K562 (cell line): ENCODE measurements at regions not wholly inside any gene's neighbourhood (a gene's known extent, or its start where the extent isn't known, plus 50 kb on each side); places are given as distances from the start of the nearest gene placed in this dataset.

Source experiments
- ATF1 ChIP-seq, 2 experiments: fragments of 450-650 bp in 1 of 2; IDR thresholded peaks; 2 replicates each; pipeline ENCODE4 v1.6.1; 2016; ENCODE audit warnings: missing compliant biosample characterization in 1 of 2, missing genetic modification characterization in 1 of 2
- CBX5 ChIP-seq: IDR thresholded peaks from 2 replicates; pipeline ENCODE4 v1.6.1; 2014; ENCODE audit warnings: low read depth, borderline replicate concordance
- CTBP1 ChIP-seq: fragments of 450-650 bp; IDR thresholded peaks from 2 replicates; pipeline ENCODE4 v1.6.1; 2016; ENCODE audit warnings: borderline replicate concordance
- DPF2 ChIP-seq: fragments of 450-650 bp; IDR thresholded peaks from 2 replicates; pipeline ENCODE4 v1.6.1; 2016
- EWSR1 ChIP-seq: fragments of 450-650 bp; IDR thresholded peaks from 2 replicates; pipeline ENCODE4 v1.6.1; 2018; ENCODE audit warnings: borderline replicate concordance, mild to moderate bottlenecking, low read depth, moderate library complexity; ENCODE audit not compliant: partially characterized antibody
- FOXA3 ChIP-seq, 2 experiments: fragments of 450-650 bp in 1 of 2; sonication (generic) in 1 of 2; formaldehyde crosslinking; IDR thresholded peaks in 1 of 2; conservative IDR thresholded peaks in 1 of 2; 2 replicates each; pipeline versions ENCODE4 v1.4.0 to v1.8.0; 2020 to 2022; ENCODE audit warnings: mild to moderate bottlenecking in 2 of 2, missing genetic modification reagents in 1 of 2
- HIVEP1 ChIP-seq: fragments of 250-450 bp; sonication (Bioruptor Pico); IDR thresholded peaks from 2 replicates; pipeline ENCODE4 v1.4.0; 2020; ENCODE audit warnings: mild to moderate bottlenecking
- MEIS2 ChIP-seq: fragments of 450-650 bp; IDR thresholded peaks from 2 replicates; pipeline ENCODE4 v1.6.1; 2014; ENCODE audit warnings: mild to moderate bottlenecking; ENCODE audit not compliant: partially characterized antibody
- MIER1 ChIP-seq: fragments of 450-650 bp; IDR thresholded peaks from 2 replicates; pipeline ENCODE4 v1.6.1; 2016; ENCODE audit warnings: antibody characterized with exemption, mild to moderate bottlenecking, low read depth
- NCOA2 ChIP-seq, 2 experiments: fragments of 450-650 bp; IDR thresholded peaks; 2 replicates each; pipeline ENCODE4 v1.6.1; 2018; ENCODE audit warnings: mild to moderate bottlenecking in 2 of 2, moderate library complexity in 1 of 2; ENCODE audit not compliant: partially characterized antibody in 2 of 2
- NFIX ChIP-seq: fragments of 250-450 bp; sonication (Bioruptor Pico); IDR thresholded peaks from 2 replicates; pipeline ENCODE4 v1.4.0; 2020; ENCODE audit warnings: low read depth, mild to moderate bottlenecking, moderate library complexity
- PTTG1 ChIP-seq: fragments of 450-650 bp; IDR thresholded peaks from 2 replicates; pipeline ENCODE4 v1.6.1; 2016; ENCODE audit warnings: low read depth, mild to moderate bottlenecking, missing genetic modification characterization, missing compliant biosample characterization
- SIN3B ChIP-seq: fragments of 450-650 bp; IDR thresholded peaks from 2 replicates; pipeline ENCODE4 v1.6.1; 2017; ENCODE audit warnings: low read depth, mild to moderate bottlenecking, moderate library complexity
- ZNF175 ChIP-seq: fragments of 200-800 bp; sonication (Bioruptor generic); IDR thresholded peaks from 2 replicates; pipeline ENCODE4 v1.6.1; 2016; ENCODE audit warnings: low read depth, mild to moderate bottlenecking, missing genetic modification characterization, missing compliant biosample characterization
- ZNF324 ChIP-seq: fragments of 250-450 bp; sonication (Bioruptor Pico); IDR thresholded peaks from 2 replicates; pipeline ENCODE4 v1.4.0; 2020; ENCODE audit warnings: mild to moderate bottlenecking
- ZNF354B ChIP-seq: fragments of 250-450 bp; sonication (Bioruptor Pico); IDR thresholded peaks from 2 replicates; pipeline ENCODE4 v1.4.0; 2020
- ZNF592 ChIP-seq: fragments of 450-650 bp; IDR thresholded peaks from 2 replicates; pipeline ENCODE4 v1.6.1; 2017; ENCODE audit warnings: antibody characterized with exemption, mild to moderate bottlenecking
- ZNF76 ChIP-seq: fragments of 250-450 bp; sonication (Bioruptor Pico); IDR thresholded peaks from 2 replicates; pipeline ENCODE4 v1.4.0; 2020; ENCODE audit warnings: mild to moderate bottlenecking, moderate library complexity, borderline replicate concordance
- TF ChIP-seq, protein P1 (sequence below): fragments of 450-650 bp; formaldehyde crosslinking; conservative IDR thresholded peaks from 2 replicates; pipeline ENCODE4 v1.4.0; 2022; ENCODE audit warnings: mild to moderate bottlenecking, missing genetic modification characterization
- TF ChIP-seq, protein P2 (sequence below): fragments of 250-450 bp; sonication (Bioruptor Pico); IDR thresholded peaks from 2 replicates; pipeline ENCODE4 v1.5.0; 2021
- TF ChIP-seq, protein P3 (sequence below): fragments of 250-450 bp; sonication (Bioruptor Pico); IDR thresholded peaks from 2 replicates; pipeline ENCODE4 v1.8.0; 2021; ENCODE audit warnings: mild to moderate bottlenecking, moderate library complexity

DNA sequence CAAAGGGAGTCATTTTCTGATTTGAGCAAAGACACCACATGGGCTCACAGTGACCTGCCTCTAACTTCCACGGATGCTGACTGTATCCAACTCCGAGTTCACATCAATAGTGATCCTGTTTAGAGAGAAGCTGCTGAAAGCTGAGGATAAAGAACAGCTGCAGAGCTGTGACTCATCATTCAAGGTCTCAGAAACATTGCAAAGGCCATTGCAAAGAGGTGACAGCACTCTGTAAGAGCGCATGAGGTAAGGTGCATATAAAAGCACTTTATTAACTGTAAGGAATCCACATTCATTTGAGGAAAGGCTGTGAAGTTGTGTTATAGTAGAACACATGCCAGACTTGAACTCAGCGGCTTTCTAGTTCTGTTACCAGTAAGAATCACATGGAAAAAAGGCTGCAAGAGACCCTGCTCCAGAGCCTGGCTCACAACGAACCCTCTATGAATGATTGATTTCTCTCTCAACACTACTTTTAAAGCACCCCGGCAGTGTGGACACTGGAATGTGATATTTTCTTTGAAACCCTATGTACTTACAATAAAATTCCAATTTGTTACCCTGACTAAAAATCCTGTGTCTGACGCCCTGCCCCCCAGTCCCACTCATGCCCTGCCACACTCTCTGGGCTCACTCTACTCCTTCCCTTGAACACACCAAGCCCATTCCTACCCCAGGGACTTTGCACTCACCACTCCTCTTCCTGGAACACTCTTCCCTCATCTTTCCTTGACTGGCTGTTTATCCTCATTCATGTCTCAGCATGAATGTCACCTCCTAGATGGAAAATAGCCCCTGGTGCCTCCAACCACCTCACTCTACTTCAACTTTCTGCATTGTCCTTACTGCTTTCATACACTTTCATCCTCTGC is 111.2 kb downstream of the LSM3 start (continued):
- TF ChIP-seq ZNF76 (no peak), CTBP1 (peak; percentile 41; the same call in 1 of the 2 replicates), CBX5 (no peak), PTTG1 (tag) (no peak), HIVEP1 (CRISPR knock-in tag) (no peak), ZNF175 (CRISPR knock-in tag) (peak; percentile 75), MEIS2 (peak; percentile 81), ZNF324 (CRISPR knock-in tag) (no peak), ZNF592 (peak; percentile 71), NFIX (CRISPR knock-in tag) (no peak), NCOA2 (IDR thresholded peaks at IDR 0.05; ENCODE audit: partially characterized antibody in 2 of 2) (no peak), ZNF354B (CRISPR knock-in tag) (no peak), MIER1 (no peak), SIN3B (no peak), EWSR1 (no peak), ATF1 (CRISPR knock-in tag; IDR thresholded peaks at IDR 0.05) (no peak), ATF1 (tag; IDR thresholded peaks at IDR 0.05) (peak; percentile 42; the same call in 1 of the 2 replicates), FOXA3 (CRISPR knock-in tag; conservative IDR thresholded peaks at IDR 0.05 in 1 of 2, IDR thresholded peaks at IDR 0.05 in 1 of 2) (no peak), DPF2 (peak; percentile 75; the same call in 1 of the 2 replicates)
- TF ChIP-seq, protein P1, sequence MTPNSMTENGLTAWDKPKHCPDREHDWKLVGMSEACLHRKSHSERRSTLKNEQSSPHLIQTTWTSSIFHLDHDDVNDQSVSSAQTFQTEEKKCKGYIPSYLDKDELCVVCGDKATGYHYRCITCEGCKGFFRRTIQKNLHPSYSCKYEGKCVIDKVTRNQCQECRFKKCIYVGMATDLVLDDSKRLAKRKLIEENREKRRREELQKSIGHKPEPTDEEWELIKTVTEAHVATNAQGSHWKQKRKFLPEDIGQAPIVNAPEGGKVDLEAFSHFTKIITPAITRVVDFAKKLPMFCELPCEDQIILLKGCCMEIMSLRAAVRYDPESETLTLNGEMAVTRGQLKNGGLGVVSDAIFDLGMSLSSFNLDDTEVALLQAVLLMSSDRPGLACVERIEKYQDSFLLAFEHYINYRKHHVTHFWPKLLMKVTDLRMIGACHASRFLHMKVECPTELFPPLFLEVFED (CRISPR knock-in tag): 0 out of 2 replicates have a peak, but pooled peaks have one; percentile 75
- TF ChIP-seq, protein P2, sequence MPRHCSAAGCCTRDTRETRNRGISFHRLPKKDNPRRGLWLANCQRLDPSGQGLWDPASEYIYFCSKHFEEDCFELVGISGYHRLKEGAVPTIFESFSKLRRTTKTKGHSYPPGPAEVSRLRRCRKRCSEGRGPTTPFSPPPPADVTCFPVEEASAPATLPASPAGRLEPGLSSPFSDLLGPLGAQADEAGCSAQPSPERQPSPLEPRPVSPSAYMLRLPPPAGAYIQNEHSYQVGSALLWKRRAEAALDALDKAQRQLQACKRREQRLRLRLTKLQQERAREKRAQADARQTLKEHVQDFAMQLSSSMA (CRISPR knock-in tag): no peak
- TF ChIP-seq, protein P3, sequence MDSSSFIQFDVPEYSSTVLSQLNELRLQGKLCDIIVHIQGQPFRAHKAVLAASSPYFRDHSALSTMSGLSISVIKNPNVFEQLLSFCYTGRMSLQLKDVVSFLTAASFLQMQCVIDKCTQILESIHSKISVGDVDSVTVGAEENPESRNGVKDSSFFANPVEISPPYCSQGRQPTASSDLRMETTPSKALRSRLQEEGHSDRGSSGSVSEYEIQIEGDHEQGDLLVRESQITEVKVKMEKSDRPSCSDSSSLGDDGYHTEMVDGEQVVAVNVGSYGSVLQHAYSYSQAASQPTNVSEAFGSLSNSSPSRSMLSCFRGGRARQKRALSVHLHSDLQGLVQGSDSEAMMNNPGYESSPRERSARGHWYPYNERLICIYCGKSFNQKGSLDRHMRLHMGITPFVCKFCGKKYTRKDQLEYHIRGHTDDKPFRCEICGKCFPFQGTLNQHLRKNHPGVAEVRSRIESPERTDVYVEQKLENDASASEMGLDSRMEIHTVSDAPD (CRISPR knock-in tag): no peak
